H9 (cell line): ENCODE measurements at regions not wholly inside any gene's neighbourhood (a gene's known extent, or its start where the extent isn't known, plus 50 kb on each side); places are given as distances from the start of the nearest gene placed in this dataset.

Experiments
- DNase-seq: peaks from one replicate; pipeline ENCODE4 v3.0.0-alpha.2; 2017
- H2AFZ ChIP-seq: one replicate; pipeline ENCODE4 v1.6.1; 2013; ENCODE audit warnings: mild to moderate bottlenecking, low read length, control low read depth, moderate library complexity
- H2AK5ac ChIP-seq: 2 replicates; pipeline ENCODE4 v1.6.1; 2013; ENCODE audit warnings: low read length, control low read depth, mixed read lengths; ENCODE audit not compliant: insufficient read length
- H2BK120ac ChIP-seq: one replicate; pipeline ENCODE4 v1.6.1; 2013; ENCODE audit warnings: low read depth, mild to moderate bottlenecking, low read length, control low read depth, inconsistent platforms; ENCODE audit not compliant: poor library complexity, severe bottlenecking
- H2BK12ac ChIP-seq: 2 replicates; pipeline ENCODE4 v1.6.1; 2013; ENCODE audit warnings: low read length, control low read depth, mixed read lengths, low read depth; ENCODE audit not compliant: insufficient read length
- H2BK15ac ChIP-seq: 2 replicates; pipeline ENCODE4 v1.6.1; 2013; ENCODE audit warnings: low read depth, low read length, control low read depth
- H2BK20ac ChIP-seq: one replicate; pipeline ENCODE4 v1.6.1; 2013; ENCODE audit warnings: low read depth, mild to moderate bottlenecking, low read length, control low read depth, inconsistent platforms; ENCODE audit not compliant: poor library complexity, severe bottlenecking
- H2BK5ac ChIP-seq: 2 replicates; pipeline ENCODE4 v1.6.1; 2013; ENCODE audit warnings: low read length, control low read depth, mixed read lengths; ENCODE audit not compliant: insufficient read length
- H3K14ac ChIP-seq: 2 replicates; pipeline ENCODE4 v1.6.1; 2013; ENCODE audit warnings: low read length, control low read depth; ENCODE audit not compliant: insufficient read depth
- H3K18ac ChIP-seq: 2 replicates; pipeline ENCODE4 v1.6.1; 2013; ENCODE audit warnings: low read depth, mild to moderate bottlenecking, mixed read lengths, low read length, control low read depth; ENCODE audit not compliant: insufficient read length
- H3K23ac ChIP-seq: 2 replicates; pipeline ENCODE4 v1.6.1; 2013; ENCODE audit warnings: low read length, control low read depth, mixed read lengths, low read depth; ENCODE audit not compliant: insufficient read length
- H3K23me2 ChIP-seq: 2 replicates; pipeline ENCODE4 v1.6.1; 2013; ENCODE audit warnings: low read depth, mild to moderate bottlenecking, mixed read lengths, low read length, control low read depth; ENCODE audit not compliant: insufficient read length, poor library complexity, severe bottlenecking
- H3K27ac ChIP-seq: 2 replicates; pipeline ENCODE4 v1.5.1; 2013; ENCODE audit warnings: low read length, control low read depth, mixed read lengths, low read depth; ENCODE audit not compliant: insufficient read length
- H3K27me3 ChIP-seq: 2 replicates; pipeline ENCODE4 v1.6.1; 2013; ENCODE audit warnings: low read length, control low read depth, inconsistent platforms; ENCODE audit not compliant: insufficient read depth
- H3K4ac ChIP-seq: 2 replicates; pipeline ENCODE4 v1.6.1; 2013; ENCODE audit warnings: low read depth, mild to moderate bottlenecking, control low read depth, inconsistent platforms, low read length, moderate library complexity
- H3K4me1 ChIP-seq: 2 replicates; pipeline ENCODE4 v1.6.1; 2013; ENCODE audit warnings: low read length, control low read depth, inconsistent platforms; ENCODE audit not compliant: insufficient read depth
- H3K4me2 ChIP-seq: 2 replicates; pipeline ENCODE4 v1.6.1; 2013; ENCODE audit warnings: low read length, control low read depth, mixed read lengths; ENCODE audit not compliant: insufficient read length, insufficient read depth
- H3K56ac ChIP-seq: 2 replicates; pipeline ENCODE4 v1.6.1; 2013; ENCODE audit warnings: low read depth, mild to moderate bottlenecking, mixed read lengths, low read length, control low read depth; ENCODE audit not compliant: insufficient read length
- H3K79me1 ChIP-seq: 2 replicates; pipeline ENCODE4 v1.6.1; 2013; ENCODE audit warnings: low read depth, mild to moderate bottlenecking, moderate library complexity, low read length, control low read depth, inconsistent platforms; ENCODE audit not compliant: insufficient read depth, poor library complexity, severe bottlenecking
- H3K79me2 ChIP-seq: 2 replicates; pipeline ENCODE4 v1.6.1; 2013; ENCODE audit warnings: low read length, control low read depth, inconsistent platforms; ENCODE audit not compliant: insufficient read depth
- H3K9ac ChIP-seq: 2 replicates; pipeline ENCODE4 v1.6.1; 2013; ENCODE audit warnings: low read length, control low read depth, mixed read lengths; ENCODE audit not compliant: insufficient read length; ENCODE audit errors: extremely low read depth
- H3K9me3 ChIP-seq: one replicate; pipeline ENCODE4 v1.6.1; 2013; ENCODE audit warnings: low read depth, low read length, inconsistent platforms; ENCODE audit not compliant: control insufficient read depth
- H3T11ph ChIP-seq: one replicate; pipeline ENCODE4 v1.6.1; 2013; ENCODE audit warnings: mild to moderate bottlenecking, low read length, control low read depth, inconsistent platforms
- H4K20me1 ChIP-seq: one replicate; pipeline ENCODE4 v1.6.1; 2013; ENCODE audit not compliant: control insufficient read depth, insufficient read length, insufficient read depth
- H4K5ac ChIP-seq: 2 replicates; pipeline ENCODE4 v1.6.1; 2013; ENCODE audit warnings: low read depth, mild to moderate bottlenecking, mixed read lengths, low read length, control low read depth; ENCODE audit not compliant: insufficient read length
- H4K8ac ChIP-seq: replicated peaks from 2 replicates; pipeline ENCODE4 v1.6.1; 2013; ENCODE audit warnings: low read length, control low read depth, mixed read lengths, low read depth; ENCODE audit not compliant: insufficient read length
- H4K91ac ChIP-seq: 2 replicates; pipeline ENCODE4 v1.6.1; 2013; ENCODE audit warnings: low read depth, mild to moderate bottlenecking, moderate library complexity, mixed read lengths, low read length, control low read depth; ENCODE audit not compliant: insufficient read length
- H3K27ac Mint-ChIP-seq, 3 experiments: 2 replicates in 2 of 3; 3 replicates in 1 of 3; pipeline ENCODE4 v1.8.0; 2020 to 2021; ENCODE audit warnings: mixed read lengths in 3 of 3, mild to moderate bottlenecking in 1 of 3, moderate library complexity in 1 of 3
- H3K27me3 Mint-ChIP-seq: 2 replicates; pipeline ENCODE4 v1.8.0; 2021; ENCODE audit warnings: low read depth, mild to moderate bottlenecking, moderate library complexity, mixed read lengths
- H3K36me3 Mint-ChIP-seq, 3 experiments: 2 replicates in 2 of 3; 3 replicates in 1 of 3; pipeline ENCODE4 v1.8.0; 2020 to 2021; ENCODE audit warnings: low read depth in 3 of 3, mixed read lengths in 3 of 3; ENCODE audit not compliant: insufficient read depth in 1 of 3
- H3K4me1 Mint-ChIP-seq, 2 experiments: 2 replicates each; pipeline ENCODE4 v1.8.0; 2020; ENCODE audit warnings: mixed read lengths in 2 of 2
- H3K4me3 Mint-ChIP-seq, 2 experiments: 2 replicates in 1 of 2; 3 replicates in 1 of 2; pipeline ENCODE4 v1.8.0; 2020 to 2021; ENCODE audit warnings: mild to moderate bottlenecking in 2 of 2, mixed read lengths in 2 of 2, moderate library complexity in 1 of 2
- H3K9me3 Mint-ChIP-seq, 2 experiments: 2 replicates in 1 of 2; 3 replicates in 1 of 2; pipeline ENCODE4 v1.8.0; 2020; ENCODE audit warnings: mild to moderate bottlenecking in 2 of 2, mixed read lengths in 2 of 2, moderate library complexity in 1 of 2
- CTCF ChIP-seq: fragments of 200-600 bp; sonication (generic); conservative IDR thresholded peaks from 3 replicates; pipeline ENCODE4 v1.8.0; 2021; ENCODE audit warnings: antibody characterized with exemption, mild to moderate bottlenecking
- WGBS: extraction: QIAGEN DNeasy Blood & Tissue Kit; methylation state at CpG from one replicate; pipeline ENCODE4 v1.1.7; 2013; ENCODE audit warnings: missing lambda C conversion rate, low lambda C conversion rate, mixed read lengths; ENCODE audit not compliant: insufficient read length; ENCODE audit errors: extremely low coverage; 5-methylcytosine and 5-hydroxymethylcytosine counted together

GRCh38 chr3:6504834-6505233, 356.1 kb upstream of the GRM7 start:
- Histone ChIP-seq H3T11ph (no peak overlapping the region), H3K4me2 (no peak overlapping the region), H2BK5ac (no peak overlapping the region), H3K4ac (no peak overlapping the region), H2BK12ac (no peak overlapping the region), H2BK20ac (no peak overlapping the region), H3K79me2 (no peaks in the 10 kb centered on the region), H3K27me3 (no peaks in the 10 kb centered on the region), H2AK5ac (no peak overlapping the region), H3K23me2 (no peaks in the 10 kb centered on the region), H3K9ac (no peak overlapping the region), H2BK15ac (no peak overlapping the region), H4K91ac (no peak overlapping the region), H3K27ac (no peak overlapping the region), H3K18ac (no peak overlapping the region), H4K5ac (no peak overlapping the region), H3K4me1 (no peaks in the 10 kb centered on the region), H4K20me1 (no peaks in the 10 kb centered on the region), H3K79me1 (no peaks in the 10 kb centered on the region), H2BK120ac (no peak overlapping the region), H3K56ac (no peak overlapping the region), H3K14ac (no peak overlapping the region), H4K8ac (no peak overlapping the region), H3K9me3 (no peaks in the 10 kb centered on the region), H2AFZ (no peak overlapping the region), H3K23ac (no peak overlapping the region)
- no peak for DNase-seq
- WGBS = no CpG with 5 or more reads among the region's 3 CpGs
- no peak for TF ChIP-seq CTCF
- Mint-ChIP-seq H3K4me3 (no peak overlapping the region), H3K9me3 (peaks cover 2 to 6% of the 10 kb centered on the region in 2 experiments; a peak in 3 of 5 replicates), H3K4me1 (no peaks in the 10 kb centered on the region), H3K36me3 (peaks cover 0 to 2% (median 0%) of the 10 kb centered on the region in 3 experiments; a peak in 2 of 7 replicates), H3K27me3 (no peaks in the 10 kb centered on the region), H3K27ac (no peak overlapping the region)
